ENCODE measurements at regions not wholly inside any gene's neighbourhood (a gene's known extent, or its start where the extent isn't known, plus 50 kb on each side); places are given as distances from the start of the nearest gene placed in this dataset.

DNA sequence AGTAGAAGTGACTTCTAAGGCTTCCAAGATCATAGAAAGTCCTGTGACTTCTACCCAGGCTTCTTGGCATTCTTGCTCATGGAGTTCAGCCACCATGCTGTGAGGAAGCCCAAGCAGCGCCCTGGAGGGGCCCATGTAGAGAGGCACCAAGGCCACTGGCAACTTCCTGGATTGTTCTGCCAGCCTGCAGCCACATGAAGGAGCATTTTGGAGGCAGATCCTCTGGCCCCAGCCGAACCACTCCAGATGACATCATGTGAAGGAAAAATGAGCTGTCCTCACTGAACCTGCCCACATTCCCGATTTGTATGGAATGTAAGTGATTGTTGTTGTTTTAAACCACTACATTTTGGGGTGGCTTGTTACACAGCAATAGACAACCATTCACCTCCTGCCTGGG, 51.5 kb upstream of the MNX1 start:
- Mint-ChIP-seq H3K27me3 (ENCODE audit: insufficient read depth, unreplicated experiment) (peaks cover 9% of the 10 kb centered on the region), H3K27ac (ENCODE audit: unreplicated experiment) (no peak overlapping the region), H3K9me3 (ENCODE audit: unreplicated experiment) (peaks cover 11% of the 10 kb centered on the region), H3K36me3 (ENCODE audit: insufficient read depth, unreplicated experiment) (no peaks in the 10 kb centered on the region), H3K4me3 (ENCODE audit: unreplicated experiment) (no peak overlapping the region), H3K4me1 (ENCODE audit: low read depth, unreplicated experiment) (no peaks in the 10 kb centered on the region)
- Histone ChIP-seq H3K9me3 (peaks cover 7% of the 10 kb centered on the region), H3K36me3 (ENCODE audit: control insufficient read depth, insufficient read depth, low read length) (no peaks in the 10 kb centered on the region), H3K4me1 (no peaks in the 10 kb centered on the region), H3K27me3 (replicated peaks; ENCODE audit: control insufficient read depth, insufficient read depth, low read length) (no peaks in the 10 kb centered on the region), H3K4me3 (ENCODE audit: low read depth, low read length) (no peak overlapping the region)
- intact Hi-C loops (cut with micrococcal nuclease; ENCODE audit: unreplicated experiment), result no loop called here
- POLR2A ChIA-PET, result no interaction called here
- TF ChIP-seq, protein P1, sequence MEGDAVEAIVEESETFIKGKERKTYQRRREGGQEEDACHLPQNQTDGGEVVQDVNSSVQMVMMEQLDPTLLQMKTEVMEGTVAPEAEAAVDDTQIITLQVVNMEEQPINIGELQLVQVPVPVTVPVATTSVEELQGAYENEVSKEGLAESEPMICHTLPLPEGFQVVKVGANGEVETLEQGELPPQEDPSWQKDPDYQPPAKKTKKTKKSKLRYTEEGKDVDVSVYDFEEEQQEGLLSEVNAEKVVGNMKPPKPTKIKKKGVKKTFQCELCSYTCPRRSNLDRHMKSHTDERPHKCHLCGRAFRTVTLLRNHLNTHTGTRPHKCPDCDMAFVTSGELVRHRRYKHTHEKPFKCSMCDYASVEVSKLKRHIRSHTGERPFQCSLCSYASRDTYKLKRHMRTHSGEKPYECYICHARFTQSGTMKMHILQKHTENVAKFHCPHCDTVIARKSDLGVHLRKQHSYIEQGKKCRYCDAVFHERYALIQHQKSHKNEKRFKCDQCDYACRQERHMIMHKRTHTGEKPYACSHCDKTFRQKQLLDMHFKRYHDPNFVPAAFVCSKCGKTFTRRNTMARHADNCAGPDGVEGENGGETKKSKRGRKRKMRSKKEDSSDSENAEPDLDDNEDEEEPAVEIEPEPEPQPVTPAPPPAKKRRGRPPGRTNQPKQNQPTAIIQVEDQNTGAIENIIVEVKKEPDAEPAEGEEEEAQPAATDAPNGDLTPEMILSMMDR (IDR thresholded peaks at IDR 0.05; ENCODE audit: insufficient read depth in 1 of 2, low read depth in 1 of 2, low read length in 1 of 2, severe bottlenecking in 1 of 2, unreplicated experiment in 1 of 2), result no peak
- BruUV-seq (replicated peaks), result no TSS peak
- CTCF ChIA-PET, result no interaction called here
- DNase-seq, result no peak

DNA sequence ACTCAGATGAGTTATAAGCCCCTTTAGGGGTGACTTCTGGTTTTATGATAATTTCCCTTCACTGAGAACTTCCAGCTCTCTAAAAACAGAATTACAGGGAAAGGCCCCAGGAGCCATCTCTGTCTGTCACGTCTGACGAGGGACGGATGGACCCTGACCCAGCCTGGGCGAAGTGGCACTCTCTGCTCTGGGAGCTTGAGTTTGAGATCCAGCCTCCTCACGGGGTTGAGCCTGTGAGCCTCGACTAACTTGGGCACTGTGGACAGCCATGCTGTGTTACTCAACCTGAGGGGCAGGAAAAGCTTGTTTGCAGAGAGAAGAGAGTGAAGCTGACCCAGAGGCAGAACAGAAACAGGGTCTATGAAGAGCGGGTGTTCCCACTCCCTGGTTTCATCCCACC, 54.6 kb upstream of the MNX1 start:
- BruUV-seq (replicated peaks), result no TSS peak
- H3K36me3 Mint-ChIP-seq (ENCODE audit: insufficient read depth, unreplicated experiment), result no peaks in the 10 kb centered on the region
- ChIA-PET POLR2A (no interaction called here), CTCF (interaction anchor here (0.6 kb wide), 1 partner anchor 26 kb away, joined by 5 read pairs; no protein-coding TSS in a partner anchor)
- Histone ChIP-seq H3K4me1 (no peaks in the 10 kb centered on the region), H3K9me3 (peaks cover 9% of the 10 kb centered on the region), H3K36me3 (ENCODE audit: control insufficient read depth, insufficient read depth, low read length) (no peaks in the 10 kb centered on the region), H3K27me3 (replicated peaks; ENCODE audit: control insufficient read depth, insufficient read depth, low read length) (no peaks in the 10 kb centered on the region), H3K4me3 (ENCODE audit: low read depth, low read length) (no peak overlapping the region)
- peaks cover 11% of the 10 kb centered on the region for H3K9me3 Mint-ChIP-seq (ENCODE audit: unreplicated experiment)
- H3K4me1 Mint-ChIP-seq (ENCODE audit: low read depth, unreplicated experiment), result no peaks in the 10 kb centered on the region
- intact Hi-C loops (cut with micrococcal nuclease; ENCODE audit: unreplicated experiment), result no loop called here
- TF ChIP-seq, protein P1 (IDR thresholded peaks at IDR 0.05; ENCODE audit: insufficient read depth in 1 of 2, low read depth in 1 of 2, low read length in 1 of 2, severe bottlenecking in 1 of 2, unreplicated experiment in 1 of 2), result no peak
- H3K4me3 Mint-ChIP-seq (ENCODE audit: unreplicated experiment), result no peak overlapping the region
- no peak for DNase-seq
- peaks cover 5% of the 10 kb centered on the region for H3K27me3 Mint-ChIP-seq (ENCODE audit: insufficient read depth, unreplicated experiment)
- H3K27ac Mint-ChIP-seq (ENCODE audit: unreplicated experiment), result no peak overlapping the region

DNA sequence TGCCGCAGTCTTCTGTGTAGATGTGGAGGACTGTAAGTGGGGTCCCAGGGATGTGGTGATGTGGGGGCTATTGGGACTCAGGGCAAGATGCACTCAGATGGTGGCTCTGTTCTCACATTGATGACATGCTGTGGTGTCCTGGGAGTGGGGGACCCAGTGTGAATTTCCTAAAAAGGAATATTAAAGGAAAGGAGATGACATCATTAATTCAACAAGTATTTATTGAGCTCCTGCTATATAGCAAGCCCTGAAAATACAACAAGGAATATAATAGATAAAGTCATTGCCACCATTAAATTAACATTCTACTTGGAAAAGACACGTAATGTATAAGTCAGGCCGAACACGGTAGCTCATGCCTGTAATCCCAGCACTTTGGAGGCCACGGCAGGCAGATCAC, 61.9 kb upstream of the MNX1 start:
- intact Hi-C loops (cut with micrococcal nuclease; ENCODE audit: unreplicated experiment), result no loop called here
- Histone ChIP-seq H3K36me3 (ENCODE audit: control insufficient read depth, insufficient read depth, low read length) (no peaks in the 10 kb centered on the region), H3K4me1 (no peaks in the 10 kb centered on the region), H3K27me3 (replicated peaks; ENCODE audit: control insufficient read depth, insufficient read depth, low read length) (peaks cover 1% of the 10 kb centered on the region; the same call in 1 of the 2 replicates), H3K9me3 (peaks cover 7% of the 10 kb centered on the region; the same call in 1 of the 2 replicates), H3K4me3 (ENCODE audit: low read depth, low read length) (no peak overlapping the region)
- Mint-ChIP-seq H3K4me1 (ENCODE audit: low read depth, unreplicated experiment) (no peaks in the 10 kb centered on the region), H3K27ac (ENCODE audit: unreplicated experiment) (no peak overlapping the region), H3K27me3 (ENCODE audit: insufficient read depth, unreplicated experiment) (peaks cover 2% of the 10 kb centered on the region), H3K4me3 (ENCODE audit: unreplicated experiment) (no peak overlapping the region), H3K9me3 (ENCODE audit: unreplicated experiment) (no peaks in the 10 kb centered on the region), H3K36me3 (ENCODE audit: insufficient read depth, unreplicated experiment) (no peaks in the 10 kb centered on the region)
- ChIA-PET POLR2A (no interaction called here), CTCF (no interaction called here)
- TF ChIP-seq, protein P1 (IDR thresholded peaks at IDR 0.05; ENCODE audit: insufficient read depth in 1 of 2, low read depth in 1 of 2, low read length in 1 of 2, severe bottlenecking in 1 of 2, unreplicated experiment in 1 of 2), result no peak
- BruUV-seq (replicated peaks), result no TSS peak
- no peak for DNase-seq
